ENCODE measurements at regions not wholly inside any gene's neighbourhood (a gene's known extent, or its start where the extent isn't known, plus 50 kb on each side); places are given as distances from the start of the nearest gene placed in this dataset.
A peak's percentile ranks its signal among the peaks of the same experiment; 100 is the strongest.

- TF ChIP-seq CTCF (IDR thresholded peaks at IDR 0.05) (no peak), POLR2A (IDR thresholded peaks at IDR 0.05) (no peak)
- Histone ChIP-seq H3K4me1 (no peaks in the 10 kb centered on the region), H3K27ac (no peak overlapping the region), H3K9me3 (no peaks in the 10 kb centered on the region), H3K4me3 (replicated peaks in 1 of 3) (no peak overlapping the region), H3K27me3 (no peaks in the 10 kb centered on the region), H3K36me3 (no peaks in the 10 kb centered on the region)
- 81 to 91% methylated on average over 1 of the region's 1 CpG for WGBS, 2 donors
- intact Hi-C loops (cut with DNase I) = no loop called here
- no peak for DNase-seq
These were observed 58.1 kb downstream of the TUSC7 start for GRCh38 chr3:116767726-116768125.

GRCh38 chr3:116770815-116771450 lies 61.4 kb downstream of the TUSC7 start:
- whole genome bisulfite sequencing, 2 donors = 1 to 3% methylated on average over 7 of the region's 7 CpGs
- H3K36me3 ChIP-seq = no peaks in the 10 kb centered on the region
- H3K9me3 ChIP-seq = no peaks in the 10 kb centered on the region
- no peaks in the 10 kb centered on the region for H3K4me1 ChIP-seq
- DNase-seq = peak; percentile 48 to 54
- no peak overlapping the region for H3K4me3 ChIP-seq (replicated peaks in 1 of 3)
- H3K27me3 ChIP-seq = no peaks in the 10 kb centered on the region
- TF ChIP-seq CTCF (IDR thresholded peaks at IDR 0.05) (peak; percentile 42 to 83 (median 68)), POLR2A (IDR thresholded peaks at IDR 0.05) (no peak)
- H3K27ac ChIP-seq = no peak overlapping the region
- intact Hi-C loops (cut with DNase I) = no loop called here

GRCh38 chr3:116776880-116777785 lies 67.6 kb downstream of the TUSC7 start:
- WGBS, 2 donors = 73 to 78% methylated on average over 10 of the region's 10 CpGs

GRCh38 chr3:116785226-116785625 lies 75.6 kb downstream of the TUSC7 start:
- 89 to 90% methylated on average over 3 of the region's 3 CpGs for WGBS, 2 donors
- Histone ChIP-seq H3K9me3 (no peaks in the 10 kb centered on the region), H3K27ac (no peak overlapping the region), H3K4me3 (replicated peaks in 1 of 3) (no peak overlapping the region), H3K36me3 (no peaks in the 10 kb centered on the region), H3K27me3 (no peaks in the 10 kb centered on the region), H3K4me1 (no peaks in the 10 kb centered on the region)
- no peak for TF ChIP-seq POLR2A (IDR thresholded peaks at IDR 0.05)
- no peak for TF ChIP-seq CTCF (IDR thresholded peaks at IDR 0.05)
- no peak for DNase-seq
- intact Hi-C loops (cut with DNase I) = no loop called here

More at GRCh38 chr3:116776880-116777785, 67.6 kb downstream of the TUSC7 start:
- intact Hi-C loops (cut with DNase I) = no loop called here
- Histone ChIP-seq H3K27me3 (no peaks in the 10 kb centered on the region), H3K36me3 (no peaks in the 10 kb centered on the region), H3K4me1 (no peaks in the 10 kb centered on the region), H3K9me3 (no peaks in the 10 kb centered on the region), H3K27ac (no peak overlapping the region), H3K4me3 (replicated peaks in 1 of 3) (no peak overlapping the region)
- no peak for TF ChIP-seq POLR2A (IDR thresholded peaks at IDR 0.05)
- TF ChIP-seq CTCF (IDR thresholded peaks at IDR 0.05) = no peak
- DNase-seq = no peak

GRCh38 chr3:116802651-116803050 lies 93.1 kb downstream of the TUSC7 start:
- H3K4me3 ChIP-seq (replicated peaks in 1 of 3) = no peak overlapping the region
- TF ChIP-seq CTCF (IDR thresholded peaks at IDR 0.05) (no peak), POLR2A (IDR thresholded peaks at IDR 0.05) (no peak)
- no peak for DNase-seq
- H3K27me3 ChIP-seq = no peaks in the 10 kb centered on the region
- intact Hi-C loops (cut with DNase I) = no loop called here
- no peaks in the 10 kb centered on the region for H3K36me3 ChIP-seq
- H3K27ac ChIP-seq = no peak overlapping the region
- no peaks in the 10 kb centered on the region for H3K9me3 ChIP-seq
- no peaks in the 10 kb centered on the region for H3K4me1 ChIP-seq

Measured in thyroid gland (tissue), 4 donors.